Activated CD8-positive, alpha-beta T cell treated with anti-CD3 and anti-CD28 coated beads for 36 hours (primary cell): ENCODE measurements at regions not wholly inside any gene's neighbourhood (a gene's known extent, or its start where the extent isn't known, plus 50 kb on each side); places are given as distances from the start of the nearest gene placed in this dataset.

Source experiments
- ATAC-seq: fragments of 200-7000 bp; cut with Tn5 transposase; one replicate; pipeline ENCODE4 v1.10.0; 2021; ENCODE audit warnings: mild to moderate bottlenecking, moderate library complexity
- CTCF ChIA-PET: fragments of 350-600 bp; sonication (Branson Sonifier 250); formaldehyde crosslinking; loops from one replicate; lab custom pipeline; 2021; ENCODE audit warnings: antibody characterized with exemption; lab: Charles Lee
- POLR2A ChIA-PET: fragments of 350-600 bp; sonication (Branson Sonifier 250); formaldehyde crosslinking; loops from one replicate; lab custom pipeline; 2021; ENCODE audit warnings: antibody characterized with exemption; lab: Charles Lee
- DNase-seq: peaks from one replicate; pipeline ENCODE4 v3.0.0-alpha.2; 2020
- H3K27ac Mint-ChIP-seq: one replicate; pipeline ENCODE4 v1.8.0; 2021; ENCODE audit warnings: mild to moderate bottlenecking, mixed read lengths
- H3K27me3 Mint-ChIP-seq: one replicate; pipeline ENCODE4 v1.8.0; 2021; ENCODE audit warnings: mixed read lengths
- H3K36me3 Mint-ChIP-seq: one replicate; pipeline ENCODE4 v1.8.0; 2021; ENCODE audit warnings: low read depth, mixed read lengths
- H3K4me1 Mint-ChIP-seq: one replicate; pipeline ENCODE4 v1.8.0; 2021; ENCODE audit warnings: low read depth, mixed read lengths
- H3K4me3 Mint-ChIP-seq: one replicate; pipeline ENCODE4 v1.8.0; 2021; ENCODE audit warnings: mild to moderate bottlenecking, moderate library complexity, mixed read lengths
- H3K9me3 Mint-ChIP-seq: one replicate; pipeline ENCODE4 v1.8.0; 2021; ENCODE audit warnings: mixed read lengths
- CTCF ChIP-seq: fragments of 200-600 bp; IDR thresholded peaks from one replicate; pipeline ENCODE4 v1.8.0; 2022; ENCODE audit warnings: antibody characterized with exemption, mild to moderate bottlenecking
- intact Hi-C: fragments of 100-400 bp; cut with micrococcal nuclease; formaldehyde crosslinking; loops from one replicate; pipeline ENCODE4 v1.10.0; 2022

- Mint-ChIP-seq H3K36me3 (no peaks in the 10 kb centered on the region), H3K27ac (no peak overlapping the region), H3K27me3 (peaks cover 13% of the 10 kb centered on the region), H3K4me3 (no peak overlapping the region), H3K4me1 (no peaks in the 10 kb centered on the region), H3K9me3 (peaks cover 2% of the 10 kb centered on the region)
- CTCF ChIA-PET, result no interaction called here
- DNase-seq (no peak), ATAC-seq (no peak)
- no peak for TF ChIP-seq CTCF
- POLR2A ChIA-PET, result no interaction called here
- intact Hi-C loops, result no loop called here
These were observed 619.4 kb upstream of the B3GAT1 start for GRCh38 chr11:135031205-135031989.

GRCh38 chr11:135027461-135027860, 615.4 kb upstream of the B3GAT1 start:
- ChIA-PET POLR2A (no interaction called here), CTCF (no interaction called here)
- Mint-ChIP-seq H3K4me3 (no peak overlapping the region), H3K9me3 (peaks cover 2% of the 10 kb centered on the region), H3K27ac (no peak overlapping the region), H3K4me1 (no peaks in the 10 kb centered on the region), H3K36me3 (no peaks in the 10 kb centered on the region), H3K27me3 (peaks cover 10% of the 10 kb centered on the region)
- ATAC-seq (no peak), DNase-seq (peak; percentile 41)
- no peak for TF ChIP-seq CTCF
- intact Hi-C loops, result no loop called here

- H3K9me3 Mint-ChIP-seq, result peaks cover 2% of the 10 kb centered on the region
- H3K27me3 Mint-ChIP-seq, result peaks cover 11% of the 10 kb centered on the region
- CTCF ChIA-PET, result no interaction called here
- POLR2A ChIA-PET, result no interaction called here
- ATAC-seq (no peak), DNase-seq (no peak)
- no peak overlapping the region for H3K27ac Mint-ChIP-seq
- no peak for TF ChIP-seq CTCF
- no peaks in the 10 kb centered on the region for H3K36me3 Mint-ChIP-seq
- no peak overlapping the region for H3K4me3 Mint-ChIP-seq
- H3K4me1 Mint-ChIP-seq, result no peaks in the 10 kb centered on the region
- intact Hi-C loops, result no loop called here
These were observed 611.5 kb upstream of the B3GAT1 start for GRCh38 chr11:135023499-135023898.

GRCh38 chr11:135022454-135022853, 610.4 kb upstream of the B3GAT1 start:
- Mint-ChIP-seq H3K4me3 (no peak overlapping the region), H3K4me1 (no peaks in the 10 kb centered on the region), H3K27me3 (peaks cover 11% of the 10 kb centered on the region), H3K9me3 (no peaks in the 10 kb centered on the region), H3K27ac (no peak overlapping the region), H3K36me3 (no peaks in the 10 kb centered on the region)
- intact Hi-C loops, result no loop called here
- no peak for DNase-seq
- ChIA-PET POLR2A (no interaction called here), CTCF (no interaction called here)
- no peak for TF ChIP-seq CTCF
- ATAC-seq, result no peak

GRCh38 chr11:135019899-135020298, 607.9 kb upstream of the B3GAT1 start:
- H3K9me3 Mint-ChIP-seq, result no peaks in the 10 kb centered on the region
- no peak overlapping the region for H3K4me3 Mint-ChIP-seq
- no peak for TF ChIP-seq CTCF
- CTCF ChIA-PET, result no interaction called here
- H3K4me1 Mint-ChIP-seq, result no peaks in the 10 kb centered on the region
- peaks cover 13% of the 10 kb centered on the region for H3K27me3 Mint-ChIP-seq
- no peak for ATAC-seq
- H3K27ac Mint-ChIP-seq, result no peak overlapping the region
- no peaks in the 10 kb centered on the region for H3K36me3 Mint-ChIP-seq
- POLR2A ChIA-PET, result no interaction called here
- no peak for DNase-seq
- intact Hi-C loops, result no loop called here
